HFFc6 (cell line): ENCODE measurements at regions not wholly inside any gene's neighbourhood (a gene's known extent, or its start where the extent isn't known, plus 50 kb on each side); places are given as distances from the start of the nearest gene placed in this dataset.
A peak's percentile ranks its signal among the peaks of the same experiment; 100 is the strongest.

Experiments used
- DNase-seq: peaks from one replicate; pipeline ENCODE4 v3.0.0-alpha.2; 2018
- H3K27ac Mint-ChIP-seq: 2 replicates; pipeline ENCODE4 v1.8.0; 2020; ENCODE audit warnings: mild to moderate bottlenecking, mixed read lengths
- H3K27me3 Mint-ChIP-seq: 2 replicates; pipeline ENCODE4 v1.8.0; 2021; ENCODE audit warnings: mild to moderate bottlenecking, moderate library complexity, mixed read lengths; ENCODE audit not compliant: insufficient read depth
- H3K36me3 Mint-ChIP-seq: 2 replicates; pipeline ENCODE4 v1.8.0; 2021; ENCODE audit warnings: low read depth, mixed read lengths
- H3K4me1 Mint-ChIP-seq: 2 replicates; pipeline ENCODE4 v1.8.0; 2020; ENCODE audit warnings: low read depth, mixed read lengths
- H3K4me3 Mint-ChIP-seq: 2 replicates; pipeline ENCODE4 v1.8.0; 2020; ENCODE audit warnings: mild to moderate bottlenecking, moderate library complexity, mixed read lengths
- H3K9me3 Mint-ChIP-seq: 2 replicates; pipeline ENCODE4 v1.8.0; 2020; ENCODE audit warnings: mild to moderate bottlenecking, mixed read lengths
- TF ChIP-seq, protein P1 (sequence below): fragments of 200-600 bp; sonication (generic); IDR thresholded peaks from 2 replicates; pipeline ENCODE4 v1.5.0; 2021; ENCODE audit warnings: antibody characterized with exemption, mild to moderate bottlenecking

- H3K27ac Mint-ChIP-seq: peak overlapping the region; percentile 93
- peak overlapping the region; percentile 66 for H3K4me3 Mint-ChIP-seq
- TF ChIP-seq, protein P1, sequence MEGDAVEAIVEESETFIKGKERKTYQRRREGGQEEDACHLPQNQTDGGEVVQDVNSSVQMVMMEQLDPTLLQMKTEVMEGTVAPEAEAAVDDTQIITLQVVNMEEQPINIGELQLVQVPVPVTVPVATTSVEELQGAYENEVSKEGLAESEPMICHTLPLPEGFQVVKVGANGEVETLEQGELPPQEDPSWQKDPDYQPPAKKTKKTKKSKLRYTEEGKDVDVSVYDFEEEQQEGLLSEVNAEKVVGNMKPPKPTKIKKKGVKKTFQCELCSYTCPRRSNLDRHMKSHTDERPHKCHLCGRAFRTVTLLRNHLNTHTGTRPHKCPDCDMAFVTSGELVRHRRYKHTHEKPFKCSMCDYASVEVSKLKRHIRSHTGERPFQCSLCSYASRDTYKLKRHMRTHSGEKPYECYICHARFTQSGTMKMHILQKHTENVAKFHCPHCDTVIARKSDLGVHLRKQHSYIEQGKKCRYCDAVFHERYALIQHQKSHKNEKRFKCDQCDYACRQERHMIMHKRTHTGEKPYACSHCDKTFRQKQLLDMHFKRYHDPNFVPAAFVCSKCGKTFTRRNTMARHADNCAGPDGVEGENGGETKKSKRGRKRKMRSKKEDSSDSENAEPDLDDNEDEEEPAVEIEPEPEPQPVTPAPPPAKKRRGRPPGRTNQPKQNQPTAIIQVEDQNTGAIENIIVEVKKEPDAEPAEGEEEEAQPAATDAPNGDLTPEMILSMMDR: no peak
- DNase-seq: peak; percentile 73
- peaks cover 4% of the 10 kb centered on the region; the same call in 1 of the 2 replicates for H3K9me3 Mint-ChIP-seq
- H3K27me3 Mint-ChIP-seq: no peaks in the 10 kb centered on the region
- H3K4me1 Mint-ChIP-seq: peaks cover 38% of the 10 kb centered on the region
- H3K36me3 Mint-ChIP-seq: peaks cover 4% of the 10 kb centered on the region; the same call in 1 of the 2 replicates
Measured at GRCh38 chr4:29046781-29047180, 1673.4 kb upstream of the PCDH7 start.

GRCh38 chr4:29047341-29048041 is 1672.7 kb upstream of the PCDH7 start:
- TF ChIP-seq, protein P1: no peak
- Mint-ChIP-seq H3K4me1 (peaks cover 38% of the 10 kb centered on the region), H3K9me3 (peaks cover 4% of the 10 kb centered on the region; the same call in 1 of the 2 replicates), H3K27me3 (no peaks in the 10 kb centered on the region), H3K27ac (peak overlapping the region; percentile 93), H3K4me3 (peak overlapping the region; percentile 66; the same call in 1 of the 2 replicates), H3K36me3 (peaks cover 4% of the 10 kb centered on the region; the same call in 1 of the 2 replicates)
- DNase-seq: no peak

GRCh38 chr4:29051381-29051965 is 1668.7 kb upstream of the PCDH7 start:
- H3K27me3 Mint-ChIP-seq: no peaks in the 10 kb centered on the region
- H3K4me3 Mint-ChIP-seq: no peak overlapping the region
- no peak for DNase-seq
- TF ChIP-seq, protein P1: no peak
- peaks cover 4% of the 10 kb centered on the region; the same call in 1 of the 2 replicates for H3K9me3 Mint-ChIP-seq
- peaks cover 4% of the 10 kb centered on the region; the same call in 1 of the 2 replicates for H3K36me3 Mint-ChIP-seq
- H3K4me1 Mint-ChIP-seq: peaks cover 41% of the 10 kb centered on the region
- no peak overlapping the region for H3K27ac Mint-ChIP-seq

DNA sequence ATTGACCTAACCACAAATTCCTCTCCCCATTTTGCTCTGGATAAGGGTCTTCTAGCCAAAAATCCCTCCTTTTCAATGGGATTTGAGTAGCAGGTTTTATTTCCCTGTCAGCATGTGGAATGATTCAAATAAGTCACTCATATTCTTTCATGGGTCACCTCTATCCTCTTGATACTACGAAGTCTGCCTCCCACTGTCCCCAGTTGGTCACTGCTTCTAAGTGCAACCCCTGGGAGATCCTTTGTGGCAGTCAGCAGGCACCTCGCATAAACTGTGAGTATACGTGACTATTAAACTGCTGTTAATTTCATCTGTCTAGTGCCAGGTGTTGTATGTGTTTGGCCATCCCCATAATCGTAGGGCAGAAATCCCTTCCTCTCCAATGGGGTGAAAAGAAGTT is 1667.9 kb upstream of the PCDH7 start:
- Mint-ChIP-seq H3K4me3 (no peak overlapping the region), H3K9me3 (peaks cover 4% of the 10 kb centered on the region; the same call in 1 of the 2 replicates), H3K36me3 (peaks cover 4% of the 10 kb centered on the region; the same call in 1 of the 2 replicates), H3K27ac (no peak overlapping the region), H3K4me1 (peaks cover 33% of the 10 kb centered on the region), H3K27me3 (no peaks in the 10 kb centered on the region)
- DNase-seq: no peak
- TF ChIP-seq, protein P1: no peak

GRCh38 chr4:29058531-29058930 is 1661.6 kb upstream of the PCDH7 start:
- no peak overlapping the region for H3K27ac Mint-ChIP-seq
- H3K4me1 Mint-ChIP-seq: peaks cover 13% of the 10 kb centered on the region; the same call in 1 of the 2 replicates
- H3K9me3 Mint-ChIP-seq: no peaks in the 10 kb centered on the region
- H3K36me3 Mint-ChIP-seq: no peaks in the 10 kb centered on the region
- H3K4me3 Mint-ChIP-seq: no peak overlapping the region
- no peaks in the 10 kb centered on the region; the same call in 1 of the 2 replicates for H3K27me3 Mint-ChIP-seq
- TF ChIP-seq, protein P1: no peak
- DNase-seq: peak; percentile 11
